ENCODE measurements at regions not wholly inside any gene's neighbourhood (a gene's known extent, or its start where the extent isn't known, plus 50 kb on each side); places are given as distances from the start of the nearest gene placed in this dataset.

DNA sequence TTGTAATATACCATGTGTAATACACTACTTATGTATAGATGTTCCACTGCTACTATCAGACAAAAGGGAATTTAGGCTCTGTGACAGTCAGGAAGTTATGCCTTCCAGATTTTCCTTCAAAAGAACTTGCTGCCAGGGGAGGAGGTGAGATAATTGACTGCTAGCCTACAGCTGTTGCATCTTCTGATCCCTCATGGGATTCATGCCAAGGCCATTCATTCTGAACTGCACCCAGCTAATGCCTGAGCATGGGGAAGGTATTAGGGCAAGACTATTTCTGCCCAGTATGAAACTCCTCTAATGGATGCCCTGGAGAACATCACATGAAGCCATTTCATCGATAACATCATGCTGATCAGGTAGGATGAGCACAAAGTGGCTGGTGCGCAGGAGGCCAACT is 746.5 kb upstream of the ZNF608 start:
- H3K36me3 Mint-ChIP-seq (ENCODE audit: low read depth) = peaks cover 4% of the 10 kb centered on the region
- peaks cover 7% of the 10 kb centered on the region for H3K9me3 Mint-ChIP-seq
- no peak for DNase-seq (ENCODE audit: low read depth, low spot score)
- no peak for TF ChIP-seq CTCF (conservative IDR thresholded peaks at IDR 0.05)
- H3K4me3 Mint-ChIP-seq = no peak overlapping the region
- H3K27ac Mint-ChIP-seq (ENCODE audit: unreplicated experiment) = no peak overlapping the region
- no peaks in the 10 kb centered on the region for H3K27me3 Mint-ChIP-seq (ENCODE audit: low read depth)
- H3K4me1 Mint-ChIP-seq = peaks cover 39% of the 10 kb centered on the region

- Mint-ChIP-seq H3K27ac (ENCODE audit: unreplicated experiment) (no peak overlapping the region), H3K4me3 (no peak overlapping the region), H3K27me3 (ENCODE audit: low read depth) (no peaks in the 10 kb centered on the region), H3K36me3 (ENCODE audit: low read depth) (peaks cover 4% of the 10 kb centered on the region), H3K9me3 (peaks cover 7% of the 10 kb centered on the region), H3K4me1 (peaks cover 35% of the 10 kb centered on the region)
- DNase-seq (ENCODE audit: low read depth, low spot score) = no peak
- no peak for TF ChIP-seq CTCF (conservative IDR thresholded peaks at IDR 0.05)
These were observed 750.0 kb upstream of the ZNF608 start for GRCh38 chr5:125496393-125496792.

- H3K27me3 Mint-ChIP-seq (ENCODE audit: low read depth) = no peaks in the 10 kb centered on the region
- H3K9me3 Mint-ChIP-seq = peaks cover 7% of the 10 kb centered on the region
- H3K4me1 Mint-ChIP-seq = peaks cover 27% of the 10 kb centered on the region
- no peak overlapping the region for H3K27ac Mint-ChIP-seq (ENCODE audit: unreplicated experiment)
- TF ChIP-seq CTCF (conservative IDR thresholded peaks at IDR 0.05) = no peak
- no peak for DNase-seq (ENCODE audit: low read depth, low spot score)
- H3K36me3 Mint-ChIP-seq (ENCODE audit: low read depth) = peaks cover 4% of the 10 kb centered on the region
- H3K4me3 Mint-ChIP-seq = no peak overlapping the region
These were observed 751.2 kb upstream of the ZNF608 start for GRCh38 chr5:125497651-125498050.

- Mint-ChIP-seq H3K27ac (ENCODE audit: unreplicated experiment) (peak overlapping the region; percentile 10), H3K4me3 (no peak overlapping the region), H3K4me1 (peaks cover 27% of the 10 kb centered on the region), H3K9me3 (peaks cover 3% of the 10 kb centered on the region), H3K27me3 (ENCODE audit: low read depth) (no peaks in the 10 kb centered on the region), H3K36me3 (ENCODE audit: low read depth) (no peaks in the 10 kb centered on the region)
- no peak for DNase-seq (ENCODE audit: low read depth, low spot score)
- TF ChIP-seq CTCF (conservative IDR thresholded peaks at IDR 0.05) = no peak
These were observed 753.3 kb upstream of the ZNF608 start for GRCh38 chr5:125499636-125500332.

DNA sequence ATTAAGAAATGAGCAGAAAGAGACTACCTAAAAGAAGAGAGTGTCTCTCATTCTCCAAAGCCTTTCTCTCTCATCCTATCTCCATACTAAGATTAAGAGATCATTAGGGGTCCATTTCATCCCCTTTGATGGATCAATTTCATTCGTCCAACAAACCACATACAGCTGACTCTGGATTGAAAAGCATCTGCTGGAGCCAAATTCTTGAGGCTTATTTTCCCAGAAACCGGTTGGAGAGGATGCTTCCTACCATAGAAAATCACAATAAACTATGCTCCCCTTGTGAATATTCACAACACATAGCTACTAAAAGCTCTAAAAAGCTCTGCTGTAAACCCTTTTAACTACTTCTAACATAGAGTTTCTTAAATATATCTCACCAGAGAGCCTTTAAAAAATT is 755.0 kb upstream of the ZNF608 start:
- no peak for DNase-seq (ENCODE audit: low read depth, low spot score)
- H3K27ac Mint-ChIP-seq (ENCODE audit: unreplicated experiment) = no peak overlapping the region
- no peaks in the 10 kb centered on the region for H3K27me3 Mint-ChIP-seq (ENCODE audit: low read depth)
- TF ChIP-seq CTCF (conservative IDR thresholded peaks at IDR 0.05) = no peak
- no peak overlapping the region for H3K4me3 Mint-ChIP-seq
- no peaks in the 10 kb centered on the region for H3K36me3 Mint-ChIP-seq (ENCODE audit: low read depth)
- H3K9me3 Mint-ChIP-seq = no peaks in the 10 kb centered on the region
- H3K4me1 Mint-ChIP-seq = peaks cover 27% of the 10 kb centered on the region

All from neural crest cell (in vitro differentiated cells).